CD4-positive, alpha-beta T cell treated with Interleukin-1 beta for 1 hour (primary cell): ENCODE measurements at regions not wholly inside any gene's neighbourhood (a gene's known extent, or its start where the extent isn't known, plus 50 kb on each side); places are given as distances from the start of the nearest gene placed in this dataset.

Source experiments
- DNase-seq, 2 donors: peaks; one replicate each; pipeline ENCODE4 v3.0.0-alpha.2; 2020 to 2022

GRCh38 chr1:11414926-11415538 lies 63.9 kb upstream of the DISP3 start:
- DNase-seq, result no peak

- DNase-seq, result no peak
Observed at GRCh38 chr1:11417162-11417561, 61.8 kb upstream of the DISP3 start.

DNA sequence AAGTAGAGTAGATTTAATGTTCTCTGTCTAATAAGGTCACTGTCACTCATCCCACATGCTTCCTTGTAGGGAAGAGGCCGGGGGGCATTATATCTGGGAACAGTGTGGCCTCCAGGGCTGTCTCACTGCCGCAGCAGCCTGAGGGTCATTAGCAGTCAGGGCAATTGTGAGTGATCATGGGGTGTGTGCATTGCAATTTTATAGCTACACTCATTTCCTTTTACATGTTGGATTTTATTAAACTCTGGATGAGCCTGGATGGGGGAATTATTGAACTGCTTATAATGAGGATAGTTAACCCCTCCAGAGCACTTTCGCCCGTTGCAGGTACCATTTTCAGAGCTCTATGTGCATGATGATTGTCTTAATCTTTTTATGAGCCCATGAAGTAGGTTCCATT lies 60.9 kb upstream of the DISP3 start:
- DNase-seq, result no peak

DNA sequence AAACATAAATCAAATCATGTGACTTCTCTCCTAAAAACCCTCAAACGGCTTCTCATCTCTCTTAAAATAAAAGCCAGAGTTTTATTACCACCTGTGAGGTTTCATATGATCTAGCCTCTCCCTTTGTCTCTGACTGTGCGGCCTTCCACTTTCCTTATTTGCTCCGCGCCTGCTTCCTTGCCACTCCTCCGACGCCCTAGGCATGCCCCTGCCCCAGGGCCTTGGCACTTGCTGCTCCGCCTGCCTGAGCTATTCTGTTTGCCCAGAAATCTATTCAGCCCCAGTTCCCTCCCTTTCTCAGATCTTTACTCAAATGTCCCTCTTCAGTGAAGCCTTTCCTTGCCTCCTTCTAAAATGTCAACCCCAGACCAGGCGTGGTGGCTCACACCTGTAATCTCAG lies 57.5 kb upstream of the DISP3 start:
- no peak for DNase-seq

GRCh38 chr1:11422686-11423085 lies 56.3 kb upstream of the DISP3 start:
- DNase-seq, result no peak

- no peak for DNase-seq
Observed at GRCh38 chr1:11426617-11427016, 52.3 kb upstream of the DISP3 start.

- no peak for DNase-seq
Observed at GRCh38 chr1:11428789-11429188, 50.2 kb upstream of the DISP3 start.
